Mucosa of descending colon (tissue), 3 donors: ENCODE measurements at regions not wholly inside any gene's neighbourhood (a gene's known extent, or its start where the extent isn't known, plus 50 kb on each side); places are given as distances from the start of the nearest gene placed in this dataset.

Experiments
- ATAC-seq: fragments of 200-7000 bp; cut with Tn5 transposase; one replicate; pipeline ENCODE4 v1.9.1; 2020; ENCODE audit warnings: mild to moderate bottlenecking, moderate library complexity
- DNase-seq, 3 donors: peaks; one replicate each; pipeline ENCODE4 v3.0.0-alpha.2; 2020
- H3K36me3 ChIP-seq: fragments of 200-600 bp; one replicate; pipeline ENCODE4 v1.8.0; 2021; ENCODE audit warnings: low read depth, mild to moderate bottlenecking
- H3K4me1 ChIP-seq: fragments of 200-600 bp; one replicate; pipeline ENCODE4 v1.8.0; 2021; ENCODE audit warnings: low read depth, mild to moderate bottlenecking
- H3K4me3 ChIP-seq: fragments of 200-600 bp; one replicate; pipeline ENCODE4 v1.8.0; 2021; ENCODE audit warnings: mild to moderate bottlenecking
- H3K9me3 ChIP-seq: fragments of 200-600 bp; one replicate; pipeline ENCODE4 v1.8.0; 2021; ENCODE audit warnings: mild to moderate bottlenecking
- intact Hi-C, 2 donors: fragments of 100-400 bp; cut with DNase I in 1 of 2; cut with micrococcal nuclease in 1 of 2; formaldehyde crosslinking; loops; one replicate each; pipeline versions ENCODE4 v1.11.0 to v1.11.1; 2022; cut with DNase I, micrococcal nuclease
- TF ChIP-seq, protein P1 (sequence below): fragments of 200-600 bp; IDR thresholded peaks from one replicate; pipeline ENCODE4 v1.8.0; 2022; ENCODE audit warnings: antibody characterized with exemption, mild to moderate bottlenecking
- donor health status: DM: no; HTN: no; CAD: no; lungs with moderate emphysema.
- donor health status: DM: no; HTN: no; CAD: no.
- donor health status: DM: no; HTN: yes; CAD: no.

DNA sequence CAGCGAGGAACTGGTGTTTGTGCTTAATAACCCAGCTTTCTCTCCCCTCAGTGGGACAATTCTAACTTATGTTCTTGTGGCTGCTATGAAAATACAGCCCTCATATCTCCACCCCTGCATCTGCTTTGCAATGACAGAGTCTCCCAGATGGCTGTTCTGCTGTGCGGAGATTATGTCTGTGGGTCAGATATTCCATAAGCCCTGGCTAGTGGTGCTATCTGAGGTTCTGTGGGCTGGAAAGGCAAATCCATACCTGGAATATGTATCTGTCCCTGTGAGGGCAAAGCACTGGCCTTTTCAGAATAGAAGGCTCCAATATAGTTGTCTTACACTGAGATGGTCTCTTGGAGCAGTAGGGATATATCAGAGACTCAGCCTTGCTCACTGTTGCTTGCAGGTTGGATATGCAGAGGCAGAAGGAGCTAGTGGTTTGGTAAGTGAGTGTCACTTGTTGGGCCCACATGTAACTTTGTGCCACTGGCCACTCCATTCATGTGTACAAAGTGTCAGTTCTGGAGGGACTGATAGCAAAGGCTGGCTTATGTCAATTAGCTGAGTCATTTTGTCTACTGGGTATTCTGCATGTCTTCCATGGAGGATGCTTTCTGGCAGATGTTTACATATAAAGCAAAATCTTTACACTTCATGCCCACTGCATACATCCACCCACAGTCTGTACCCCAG, 246.6 kb downstream of the FAM76B start:
- H3K4me1 ChIP-seq, result no peaks in the 10 kb centered on the region
- ATAC-seq, result no peak
- H3K9me3 ChIP-seq, result no peaks in the 10 kb centered on the region
- TF ChIP-seq, protein P1, sequence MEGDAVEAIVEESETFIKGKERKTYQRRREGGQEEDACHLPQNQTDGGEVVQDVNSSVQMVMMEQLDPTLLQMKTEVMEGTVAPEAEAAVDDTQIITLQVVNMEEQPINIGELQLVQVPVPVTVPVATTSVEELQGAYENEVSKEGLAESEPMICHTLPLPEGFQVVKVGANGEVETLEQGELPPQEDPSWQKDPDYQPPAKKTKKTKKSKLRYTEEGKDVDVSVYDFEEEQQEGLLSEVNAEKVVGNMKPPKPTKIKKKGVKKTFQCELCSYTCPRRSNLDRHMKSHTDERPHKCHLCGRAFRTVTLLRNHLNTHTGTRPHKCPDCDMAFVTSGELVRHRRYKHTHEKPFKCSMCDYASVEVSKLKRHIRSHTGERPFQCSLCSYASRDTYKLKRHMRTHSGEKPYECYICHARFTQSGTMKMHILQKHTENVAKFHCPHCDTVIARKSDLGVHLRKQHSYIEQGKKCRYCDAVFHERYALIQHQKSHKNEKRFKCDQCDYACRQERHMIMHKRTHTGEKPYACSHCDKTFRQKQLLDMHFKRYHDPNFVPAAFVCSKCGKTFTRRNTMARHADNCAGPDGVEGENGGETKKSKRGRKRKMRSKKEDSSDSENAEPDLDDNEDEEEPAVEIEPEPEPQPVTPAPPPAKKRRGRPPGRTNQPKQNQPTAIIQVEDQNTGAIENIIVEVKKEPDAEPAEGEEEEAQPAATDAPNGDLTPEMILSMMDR, result no peak
- intact Hi-C loops, result no loop called here
- DNase-seq, result no peak
- H3K36me3 ChIP-seq, result no peaks in the 10 kb centered on the region
- no peak overlapping the region for H3K4me3 ChIP-seq

DNA sequence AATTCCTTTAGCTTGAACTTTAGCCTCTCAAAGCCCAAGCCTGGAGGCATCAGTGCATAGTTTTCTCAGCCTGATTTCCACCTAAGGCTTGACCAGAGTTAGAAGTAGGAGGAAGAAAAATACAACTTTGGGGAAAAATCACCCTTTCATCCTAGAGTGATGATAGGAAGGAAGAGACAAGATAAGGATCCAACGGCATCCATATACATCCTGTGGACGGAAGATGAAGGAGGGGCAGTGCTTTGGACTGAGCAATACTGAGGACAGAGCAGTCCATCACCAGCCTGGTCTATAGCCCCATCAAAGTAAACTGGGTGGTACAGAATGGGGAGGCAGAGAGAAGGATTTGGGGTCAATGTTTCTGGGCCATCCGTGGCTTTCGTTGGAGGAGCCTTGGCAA, 247.9 kb downstream of the FAM76B start:
- TF ChIP-seq, protein P1, result no peak
- Histone ChIP-seq H3K4me1 (no peaks in the 10 kb centered on the region), H3K4me3 (no peak overlapping the region), H3K9me3 (no peaks in the 10 kb centered on the region), H3K36me3 (no peaks in the 10 kb centered on the region)
- no peak for ATAC-seq
- intact Hi-C loops, result no loop called here
- no peak for DNase-seq

DNA sequence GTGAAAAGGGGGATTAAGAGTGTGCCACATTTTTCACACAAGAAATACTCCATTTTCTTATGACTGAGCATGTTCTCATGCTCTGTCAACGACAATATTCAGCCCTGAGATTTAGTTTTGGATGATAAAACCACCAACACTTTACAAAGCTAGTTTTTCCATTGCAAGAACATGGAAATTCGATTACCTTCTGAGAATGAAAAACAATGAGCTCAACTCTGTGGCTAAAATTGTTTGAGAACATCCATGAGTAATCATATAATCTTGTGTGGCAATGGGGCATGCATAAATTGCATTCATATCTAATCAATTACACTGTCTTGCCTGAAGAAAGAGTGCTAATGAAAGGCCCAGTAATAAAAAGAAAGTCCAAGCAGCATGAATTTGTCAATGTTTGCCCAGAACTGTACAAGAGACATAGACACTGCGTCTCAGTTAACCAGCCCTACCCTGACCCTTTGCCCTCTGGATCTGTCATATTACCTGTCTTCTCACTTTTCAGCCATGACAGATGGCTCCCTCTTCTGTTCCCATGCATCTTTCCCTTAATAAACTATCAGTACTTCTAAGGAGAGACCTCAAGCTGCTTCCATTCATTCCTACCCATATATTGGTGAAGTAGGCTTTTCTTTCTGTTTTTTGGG, 253.4 kb downstream of the FAM76B start:
- DNase-seq (no peak), ATAC-seq (no peak)
- Histone ChIP-seq H3K4me3 (no peak overlapping the region), H3K9me3 (no peaks in the 10 kb centered on the region), H3K36me3 (no peaks in the 10 kb centered on the region), H3K4me1 (no peaks in the 10 kb centered on the region)
- TF ChIP-seq, protein P1, result no peak
- intact Hi-C loops, result no loop called here

DNA sequence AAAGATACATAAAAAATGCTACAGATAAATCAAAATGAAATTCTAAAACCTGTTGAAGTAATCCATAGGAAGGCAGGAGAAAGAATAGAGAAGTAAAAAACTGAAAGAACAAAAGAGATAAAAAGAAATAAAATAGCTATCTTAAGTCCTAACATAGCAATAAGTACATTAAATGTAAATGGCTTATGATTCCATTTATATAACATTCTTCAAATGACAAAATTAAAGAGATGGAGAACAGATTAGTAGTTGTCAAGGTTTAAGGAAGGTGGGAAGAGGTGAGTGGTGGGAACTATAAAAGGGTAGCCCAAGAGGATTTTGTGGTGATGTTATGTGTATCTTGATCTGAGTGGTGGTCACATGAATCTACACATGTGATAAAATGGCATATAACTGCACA, 254.8 kb downstream of the FAM76B start:
- TF ChIP-seq, protein P1, result no peak
- H3K4me3 ChIP-seq, result no peak overlapping the region
- H3K36me3 ChIP-seq, result no peaks in the 10 kb centered on the region
- intact Hi-C loops, result no loop called here
- ATAC-seq (no peak), DNase-seq (no peak)
- no peaks in the 10 kb centered on the region for H3K9me3 ChIP-seq
- H3K4me1 ChIP-seq, result no peaks in the 10 kb centered on the region

DNA sequence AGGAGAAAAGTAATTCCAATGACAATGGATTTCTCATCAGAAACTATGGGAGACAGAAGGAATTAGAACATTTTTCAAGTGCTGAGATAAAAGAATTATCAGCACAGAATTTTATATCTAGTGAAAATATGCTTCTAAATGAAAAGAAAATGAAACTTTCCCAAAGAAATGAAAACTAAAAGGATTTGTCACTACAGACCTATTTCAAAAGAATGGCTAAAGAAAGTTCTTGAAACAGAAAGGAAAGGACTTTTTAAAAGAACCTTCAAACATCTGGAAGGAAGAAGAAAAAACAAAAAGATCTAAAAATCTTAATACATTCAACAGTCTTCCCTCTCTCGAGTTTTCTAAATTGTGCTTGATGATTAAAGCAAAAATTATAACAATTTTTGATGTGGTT, 255.4 kb downstream of the FAM76B start:
- ATAC-seq, result no peak
- H3K36me3 ChIP-seq, result no peaks in the 10 kb centered on the region
- DNase-seq, result no peak
- H3K9me3 ChIP-seq, result no peaks in the 10 kb centered on the region
- no peaks in the 10 kb centered on the region for H3K4me1 ChIP-seq
- TF ChIP-seq, protein P1, result no peak
- intact Hi-C loops, result no loop called here
- no peak overlapping the region for H3K4me3 ChIP-seq
